Stomach (tissue), 4 donors: ENCODE measurements at regions not wholly inside any gene's neighbourhood (a gene's known extent, or its start where the extent isn't known, plus 50 kb on each side); places are given as distances from the start of the nearest gene placed in this dataset.

Experiments used
- EP300 ChIP-seq: sonication (generic); formaldehyde crosslinking; IDR thresholded peaks from one replicate; pipeline ENCODE4 v1.6.1; 2017; ENCODE audit warnings: antibody characterized with exemption
- POLR2A ChIP-seq, 4 donors: fragments of 450-650 bp; IDR thresholded peaks; one replicate each; pipeline ENCODE4 v1.6.1; 2016; ENCODE audit warnings: antibody characterized with exemption in 4 of 4, control low read depth in 2 of 4, mild to moderate bottlenecking in 1 of 4, moderate library complexity in 1 of 4
- POLR2AphosphoS5 ChIP-seq, 3 donors: sonication (generic); formaldehyde crosslinking; IDR thresholded peaks; one replicate each; pipeline ENCODE4 v1.6.1; 2016; ENCODE audit warnings: antibody characterized with exemption in 3 of 3
- TF ChIP-seq, protein P1 (sequence below), 7 experiments: fragments of 450-650 bp in 4 of 7; fragments of 200-600 bp in 3 of 7; sonication (generic) in 3 of 7; IDR thresholded peaks; one replicate each; pipeline ENCODE4 v1.5.1; 2016 to 2019; ENCODE audit warnings: antibody characterized with exemption in 7 of 7, control low read depth in 2 of 7, mild to moderate bottlenecking in 1 of 7

GRCh38 chr6:41413250-41413649 lies 77.8 kb downstream of the NCR2 start:
- no peak for TF ChIP-seq POLR2A (IDR thresholded peaks at IDR 0.05)
- TF ChIP-seq, protein P1, sequence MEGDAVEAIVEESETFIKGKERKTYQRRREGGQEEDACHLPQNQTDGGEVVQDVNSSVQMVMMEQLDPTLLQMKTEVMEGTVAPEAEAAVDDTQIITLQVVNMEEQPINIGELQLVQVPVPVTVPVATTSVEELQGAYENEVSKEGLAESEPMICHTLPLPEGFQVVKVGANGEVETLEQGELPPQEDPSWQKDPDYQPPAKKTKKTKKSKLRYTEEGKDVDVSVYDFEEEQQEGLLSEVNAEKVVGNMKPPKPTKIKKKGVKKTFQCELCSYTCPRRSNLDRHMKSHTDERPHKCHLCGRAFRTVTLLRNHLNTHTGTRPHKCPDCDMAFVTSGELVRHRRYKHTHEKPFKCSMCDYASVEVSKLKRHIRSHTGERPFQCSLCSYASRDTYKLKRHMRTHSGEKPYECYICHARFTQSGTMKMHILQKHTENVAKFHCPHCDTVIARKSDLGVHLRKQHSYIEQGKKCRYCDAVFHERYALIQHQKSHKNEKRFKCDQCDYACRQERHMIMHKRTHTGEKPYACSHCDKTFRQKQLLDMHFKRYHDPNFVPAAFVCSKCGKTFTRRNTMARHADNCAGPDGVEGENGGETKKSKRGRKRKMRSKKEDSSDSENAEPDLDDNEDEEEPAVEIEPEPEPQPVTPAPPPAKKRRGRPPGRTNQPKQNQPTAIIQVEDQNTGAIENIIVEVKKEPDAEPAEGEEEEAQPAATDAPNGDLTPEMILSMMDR (IDR thresholded peaks at IDR 0.05): no peak
- no peak for TF ChIP-seq EP300
- no peak for TF ChIP-seq POLR2AphosphoS5 (IDR thresholded peaks at IDR 0.05)
